WTC11 (cell line): ENCODE measurements at regions not wholly inside any gene's neighbourhood (a gene's known extent, or its start where the extent isn't known, plus 50 kb on each side); places are given as distances from the start of the nearest gene placed in this dataset.

Experiments
- ATAC-seq: fragments of 200-7000 bp; cut with Tn5 transposase; 2 replicates; pipeline ENCODE4 v1.10.0; 2021; ENCODE audit warnings: mild to moderate bottlenecking, moderate library complexity
- CTCF ChIA-PET: fragments of 300-600 bp; sonication (Branson Sonifier 250); formaldehyde crosslinking; loops from one replicate; lab custom pipeline; 2021; ENCODE audit warnings: antibody characterized with exemption; lab: Charles Lee
- POLR2A ChIA-PET: fragments of 350-600 bp; sonication (Branson Sonifier 250); formaldehyde crosslinking; loops from one replicate; lab custom pipeline; 2021; ENCODE audit warnings: antibody characterized with exemption; lab: Charles Lee
- DNase-seq: peaks from one replicate; pipeline ENCODE4 v3.0.0; 2021; ENCODE audit warnings: low spot score
- H3K27ac Mint-ChIP-seq: 2 replicates; pipeline ENCODE4 v1.8.0; 2021; ENCODE audit warnings: mixed read lengths
- H3K27me3 Mint-ChIP-seq: 2 replicates; pipeline ENCODE4 v1.8.0; 2021; ENCODE audit warnings: low read depth, mild to moderate bottlenecking, moderate library complexity, mixed read lengths
- H3K36me3 Mint-ChIP-seq: 2 replicates; pipeline ENCODE4 v1.8.0; 2021; ENCODE audit warnings: mixed read lengths
- H3K4me1 Mint-ChIP-seq: 2 replicates; pipeline ENCODE4 v1.8.0; 2022; ENCODE audit warnings: mixed read lengths
- H3K4me3 Mint-ChIP-seq: 2 replicates; pipeline ENCODE4 v1.8.0; 2021; ENCODE audit warnings: mild to moderate bottlenecking, moderate library complexity, mixed read lengths
- H3K9me3 Mint-ChIP-seq: 2 replicates; pipeline ENCODE4 v1.8.0; 2021; ENCODE audit warnings: mixed read lengths
- AR ChIP-seq: fragments of 250-450 bp; sonication (Bioruptor Pico); IDR thresholded peaks from 2 replicates; pipeline ENCODE4 v1.9.0; 2021; ENCODE audit warnings: mild to moderate bottlenecking
- ARID4B ChIP-seq: sonication (generic); formaldehyde crosslinking; IDR thresholded peaks from 2 replicates; pipeline ENCODE4 v1.8.0; 2023; ENCODE audit warnings: missing genetic modification reagents, mild to moderate bottlenecking, borderline replicate concordance
- ATF1 ChIP-seq: sonication (generic); formaldehyde crosslinking; IDR thresholded peaks from 2 replicates; pipeline ENCODE4 v1.8.1; 2023; ENCODE audit warnings: mild to moderate bottlenecking, moderate library complexity, missing genetic modification reagents
- CREB1 ChIP-seq: sonication (generic); formaldehyde crosslinking; IDR thresholded peaks from 2 replicates; pipeline ENCODE4 v1.8.0; 2023; ENCODE audit warnings: mild to moderate bottlenecking, missing genetic modification reagents
- ESRRA ChIP-seq: sonication (generic); formaldehyde crosslinking; IDR thresholded peaks from 2 replicates; pipeline ENCODE4 v1.8.1; 2022; ENCODE audit warnings: mild to moderate bottlenecking, missing genetic modification reagents, borderline replicate concordance
- GRHL2 ChIP-seq: fragments of 250-450 bp; sonication (Bioruptor Pico); IDR thresholded peaks from 2 replicates; pipeline ENCODE4 v1.8.0; 2022; ENCODE audit warnings: mild to moderate bottlenecking, moderate library complexity; ENCODE audit not compliant: insufficient replicate concordance, severe bottlenecking
- HMGA2 ChIP-seq: fragments of 250-450 bp; sonication (Bioruptor Pico); IDR thresholded peaks from 2 replicates; pipeline ENCODE4 v1.4.0; 2021; ENCODE audit warnings: mild to moderate bottlenecking, moderate library complexity
- NFATC4 ChIP-seq: fragments of 250-450 bp; sonication (Bioruptor Pico); IDR thresholded peaks from 2 replicates; pipeline ENCODE4 v1.9.0; 2021; ENCODE audit warnings: mild to moderate bottlenecking
- NR2C2 ChIP-seq: sonication (generic); formaldehyde crosslinking; IDR thresholded peaks from 2 replicates; pipeline ENCODE4 v1.8.0; 2022; ENCODE audit warnings: mild to moderate bottlenecking, missing genetic modification reagents
- OVOL2 ChIP-seq: fragments of 250-450 bp; sonication (Bioruptor Pico); IDR thresholded peaks from 2 replicates; pipeline ENCODE4 v1.9.0; 2021; ENCODE audit warnings: mild to moderate bottlenecking, borderline replicate concordance
- SOX15 ChIP-seq: fragments of 250-450 bp; sonication (Bioruptor Pico); IDR thresholded peaks from 2 replicates; pipeline ENCODE4 v1.9.0; 2021; ENCODE audit warnings: mild to moderate bottlenecking
- STAT6 ChIP-seq: sonication (generic); formaldehyde crosslinking; conservative IDR thresholded peaks from 2 replicates; pipeline ENCODE4 v1.8.1; 2023; ENCODE audit warnings: mild to moderate bottlenecking, low read depth, missing genetic modification reagents, moderate library complexity
- TEAD4 ChIP-seq: sonication (generic); formaldehyde crosslinking; IDR thresholded peaks from 2 replicates; pipeline ENCODE4 v1.8.0; 2022; ENCODE audit warnings: mild to moderate bottlenecking, missing genetic modification reagents
- TP53 ChIP-seq: sonication (generic); formaldehyde crosslinking; IDR thresholded peaks from 2 replicates; pipeline ENCODE4 v1.8.1; 2023; ENCODE audit warnings: mild to moderate bottlenecking, missing genetic modification reagents
- ZBTB43 ChIP-seq: sonication (generic); formaldehyde crosslinking; IDR thresholded peaks from 2 replicates; pipeline ENCODE4 v1.8.1; 2023; ENCODE audit warnings: mild to moderate bottlenecking, missing genetic modification reagents
- ZNF425 ChIP-seq: fragments of 250-450 bp; sonication (Bioruptor Pico); conservative IDR thresholded peaks from 2 replicates; pipeline ENCODE4 v1.9.0; 2021; ENCODE audit warnings: mild to moderate bottlenecking
- TF ChIP-seq, protein P1 (sequence below): sonication (generic); formaldehyde crosslinking; IDR thresholded peaks from 2 replicates; pipeline ENCODE4 v1.8.1; 2023; ENCODE audit warnings: mild to moderate bottlenecking, missing genetic modification reagents, borderline replicate concordance

DNA sequence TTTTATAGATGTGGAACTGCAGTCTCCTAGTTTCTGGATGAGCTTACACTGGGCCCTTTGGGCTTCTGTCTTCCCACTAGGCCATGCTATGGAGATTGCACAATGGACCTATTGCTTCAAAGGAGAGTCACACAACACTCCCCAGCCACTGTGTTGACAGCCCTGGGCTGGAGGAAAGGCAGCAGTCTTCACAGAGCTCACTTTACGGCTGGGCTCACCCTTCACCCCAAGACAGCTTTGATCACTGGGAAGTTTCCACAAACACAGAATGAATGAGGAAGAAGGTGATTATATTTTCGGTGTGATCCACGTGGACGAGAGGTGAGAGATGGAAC lies 92.7 kb upstream of the GDF10 start (continued):
- TF ChIP-seq OVOL2 (CRISPR knock-in tag) (no peak), ARID4B (CRISPR knock-in tag) (no peak), ATF1 (CRISPR knock-in tag) (no peak), TEAD4 (no peak)

GRCh38 chr10:47207894-47208469 lies 92.0 kb upstream of the GDF10 start:
- ATAC-seq (no peak), DNase-seq (no peak)
- CTCF ChIA-PET: interaction anchor here (0.9 to 2.1 kb wide), 3 partner anchors 133 to 213 kb away, joined by 3 to 4 read pairs (median 4); no protein-coding TSS in a partner anchor
- Mint-ChIP-seq H3K27ac (no peak overlapping the region), H3K4me1 (peaks cover 4% of the 10 kb centered on the region), H3K27me3 (peaks cover 5% of the 10 kb centered on the region; the same call in 1 of the 2 replicates), H3K4me3 (no peak overlapping the region), H3K36me3 (peaks cover 12% of the 10 kb centered on the region; the same call in 1 of the 2 replicates), H3K9me3 (peaks cover 27% of the 10 kb centered on the region)
- POLR2A ChIA-PET: no interaction called here
- TF ChIP-seq GRHL2 (CRISPR knock-in tag): no peak
- no peak for TF ChIP-seq AR (CRISPR knock-in tag)
- TF ChIP-seq, protein P1, sequence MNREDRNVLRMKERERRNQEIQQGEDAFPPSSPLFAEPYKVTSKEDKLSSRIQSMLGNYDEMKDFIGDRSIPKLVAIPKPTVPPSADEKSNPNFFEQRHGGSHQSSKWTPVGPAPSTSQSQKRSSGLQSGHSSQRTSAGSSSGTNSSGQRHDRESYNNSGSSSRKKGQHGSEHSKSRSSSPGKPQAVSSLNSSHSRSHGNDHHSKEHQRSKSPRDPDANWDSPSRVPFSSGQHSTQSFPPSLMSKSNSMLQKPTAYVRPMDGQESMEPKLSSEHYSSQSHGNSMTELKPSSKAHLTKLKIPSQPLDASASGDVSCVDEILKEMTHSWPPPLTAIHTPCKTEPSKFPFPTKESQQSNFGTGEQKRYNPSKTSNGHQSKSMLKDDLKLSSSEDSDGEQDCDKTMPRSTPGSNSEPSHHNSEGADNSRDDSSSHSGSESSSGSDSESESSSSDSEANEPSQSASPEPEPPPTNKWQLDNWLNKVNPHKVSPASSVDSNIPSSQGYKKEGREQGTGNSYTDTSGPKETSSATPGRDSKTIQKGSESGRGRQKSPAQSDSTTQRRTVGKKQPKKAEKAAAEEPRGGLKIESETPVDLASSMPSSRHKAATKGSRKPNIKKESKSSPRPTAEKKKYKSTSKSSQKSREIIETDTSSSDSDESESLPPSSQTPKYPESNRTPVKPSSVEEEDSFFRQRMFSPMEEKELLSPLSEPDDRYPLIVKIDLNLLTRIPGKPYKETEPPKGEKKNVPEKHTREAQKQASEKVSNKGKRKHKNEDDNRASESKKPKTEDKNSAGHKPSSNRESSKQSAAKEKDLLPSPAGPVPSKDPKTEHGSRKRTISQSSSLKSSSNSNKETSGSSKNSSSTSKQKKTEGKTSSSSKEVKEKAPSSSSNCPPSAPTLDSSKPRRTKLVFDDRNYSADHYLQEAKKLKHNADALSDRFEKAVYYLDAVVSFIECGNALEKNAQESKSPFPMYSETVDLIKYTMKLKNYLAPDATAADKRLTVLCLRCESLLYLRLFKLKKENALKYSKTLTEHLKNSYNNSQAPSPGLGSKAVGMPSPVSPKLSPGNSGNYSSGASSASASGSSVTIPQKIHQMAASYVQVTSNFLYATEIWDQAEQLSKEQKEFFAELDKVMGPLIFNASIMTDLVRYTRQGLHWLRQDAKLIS (CRISPR knock-in tag): no peak
- TF ChIP-seq ESRRA (CRISPR knock-in tag): no peak
- no peak for TF ChIP-seq TEAD4
- no peak for TF ChIP-seq TP53 (CRISPR knock-in tag)
- TF ChIP-seq CREB1 (CRISPR knock-in tag): no peak
- no peak for TF ChIP-seq STAT6
- TF ChIP-seq ZBTB43: no peak
- no peak for TF ChIP-seq NR2C2 (CRISPR knock-in tag)
- no peak for TF ChIP-seq ZNF425 (CRISPR knock-in tag)
- no peak for TF ChIP-seq HMGA2 (CRISPR knock-in tag)
- TF ChIP-seq SOX15 (CRISPR knock-in tag): no peak
- no peak for TF ChIP-seq NFATC4 (CRISPR knock-in tag)
